ENCODE measurements at regions not wholly inside any gene's neighbourhood (a gene's known extent, or its start where the extent isn't known, plus 50 kb on each side); places are given as distances from the start of the nearest gene placed in this dataset.
"Not testable (repeated sequence)": the region's sequence is repeated elsewhere in the genome, so short reads cannot be mapped to it uniquely, and the experiment has no call there.

DNA sequence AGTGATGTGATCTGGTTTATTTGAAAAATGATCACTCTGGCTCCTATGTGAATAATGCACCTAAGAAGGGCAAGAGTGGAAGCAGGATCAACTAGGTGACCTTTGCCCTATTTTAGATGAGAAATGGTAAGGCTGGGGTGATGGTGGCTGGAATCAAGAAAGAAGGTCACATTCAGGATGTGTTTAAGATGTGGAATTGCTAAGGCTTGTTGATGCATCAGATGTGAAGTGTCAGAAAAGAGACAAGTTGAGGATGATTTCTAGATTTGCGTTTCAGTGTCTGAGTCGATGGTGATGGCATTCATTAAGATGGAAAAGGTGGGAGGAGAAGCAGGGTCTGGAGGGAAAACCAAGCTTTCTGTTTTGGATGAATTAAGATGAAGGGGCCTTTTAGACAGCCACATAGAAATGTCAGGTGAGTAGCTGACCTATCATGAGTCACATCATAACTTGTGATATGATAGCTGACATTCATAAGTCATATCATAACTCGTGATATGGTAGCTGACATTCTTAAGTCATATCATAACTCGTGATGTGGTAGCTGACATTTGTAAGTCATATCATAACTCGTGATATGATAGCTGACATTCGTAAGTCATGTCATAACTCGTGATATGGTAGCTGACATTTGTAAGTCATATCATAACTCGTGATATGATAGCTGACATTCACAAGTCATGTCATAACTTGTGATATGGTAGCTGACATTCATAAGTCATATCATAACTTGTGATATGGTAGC, 101.2 kb upstream of the SEC11C start:
- DNase-seq = no peak

DNA sequence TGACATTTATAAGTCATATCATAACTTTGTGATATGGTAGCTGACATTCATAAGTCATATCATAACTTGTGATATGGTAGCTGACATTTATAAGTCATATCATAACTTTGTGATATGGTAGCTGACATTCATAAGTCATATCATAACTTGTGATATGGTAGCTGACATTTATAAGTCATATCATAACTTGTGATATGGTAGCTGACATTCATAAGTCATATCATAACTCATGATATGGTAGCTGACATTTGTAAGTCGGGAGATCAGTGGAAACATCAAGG, 100.7 kb upstream of the SEC11C start:
- not testable (repeated sequence) for DNase-seq

DNA sequence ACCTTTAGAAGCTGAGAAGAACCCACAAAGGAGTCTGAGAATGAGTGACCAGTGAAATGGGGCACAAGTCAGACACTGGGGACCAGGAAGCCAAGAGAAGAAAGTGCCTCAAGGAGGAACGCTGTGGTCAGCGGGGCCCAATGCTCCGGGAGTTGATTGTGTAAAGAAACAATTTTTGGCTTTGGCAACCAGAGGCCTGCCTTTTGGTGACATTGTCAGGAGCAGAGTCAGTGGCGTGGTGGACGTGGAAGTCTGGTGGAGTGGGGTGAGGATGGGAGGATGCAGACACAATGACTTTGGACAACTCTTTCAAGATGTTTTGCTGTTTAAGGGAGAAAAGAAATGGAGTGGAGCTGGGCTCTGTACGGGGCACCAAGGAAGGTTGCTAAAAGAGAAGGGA, 100.2 kb upstream of the SEC11C start:
- DNase-seq = no peak

DNA sequence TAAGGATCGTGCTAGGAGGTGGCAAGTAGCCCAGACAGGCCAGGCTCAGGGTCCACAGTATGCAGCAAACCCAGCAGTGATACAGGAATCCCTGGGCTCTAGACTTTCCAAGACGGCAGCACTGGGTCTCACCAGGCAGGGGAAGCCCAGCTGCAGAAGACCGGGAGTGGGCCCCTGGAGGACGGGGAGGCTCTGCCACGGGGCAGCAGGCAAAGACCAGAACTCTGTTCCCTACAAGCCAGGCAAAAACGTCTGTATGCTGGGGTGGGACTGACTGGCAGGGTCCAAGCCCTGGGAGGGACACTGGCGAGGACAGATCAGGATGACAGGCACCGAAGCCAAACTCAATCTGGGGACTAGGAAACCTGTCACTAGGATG, 98.9 kb upstream of the SEC11C start:
- no peak for DNase-seq

DNA sequence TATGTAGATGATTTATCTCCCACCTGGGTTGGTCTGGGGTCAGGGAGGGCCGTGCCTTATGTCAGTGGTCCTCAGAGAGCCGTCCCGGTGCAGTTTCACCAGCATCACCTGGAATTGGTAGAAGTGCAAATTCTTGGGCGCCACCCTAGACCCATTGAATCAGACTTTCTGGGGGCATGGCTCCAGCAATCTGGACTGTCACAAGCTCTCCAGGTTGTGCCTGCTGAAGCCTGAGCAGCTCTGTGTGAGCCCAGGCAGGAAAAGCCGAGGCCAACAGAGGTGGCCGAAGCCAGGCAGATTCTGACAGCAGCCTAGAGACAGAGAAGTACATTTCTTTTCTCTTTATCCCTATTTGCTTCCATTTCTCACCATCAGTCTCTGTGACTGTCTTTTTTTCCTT, 98.4 kb upstream of the SEC11C start:
- DNase-seq = no peak

DNA sequence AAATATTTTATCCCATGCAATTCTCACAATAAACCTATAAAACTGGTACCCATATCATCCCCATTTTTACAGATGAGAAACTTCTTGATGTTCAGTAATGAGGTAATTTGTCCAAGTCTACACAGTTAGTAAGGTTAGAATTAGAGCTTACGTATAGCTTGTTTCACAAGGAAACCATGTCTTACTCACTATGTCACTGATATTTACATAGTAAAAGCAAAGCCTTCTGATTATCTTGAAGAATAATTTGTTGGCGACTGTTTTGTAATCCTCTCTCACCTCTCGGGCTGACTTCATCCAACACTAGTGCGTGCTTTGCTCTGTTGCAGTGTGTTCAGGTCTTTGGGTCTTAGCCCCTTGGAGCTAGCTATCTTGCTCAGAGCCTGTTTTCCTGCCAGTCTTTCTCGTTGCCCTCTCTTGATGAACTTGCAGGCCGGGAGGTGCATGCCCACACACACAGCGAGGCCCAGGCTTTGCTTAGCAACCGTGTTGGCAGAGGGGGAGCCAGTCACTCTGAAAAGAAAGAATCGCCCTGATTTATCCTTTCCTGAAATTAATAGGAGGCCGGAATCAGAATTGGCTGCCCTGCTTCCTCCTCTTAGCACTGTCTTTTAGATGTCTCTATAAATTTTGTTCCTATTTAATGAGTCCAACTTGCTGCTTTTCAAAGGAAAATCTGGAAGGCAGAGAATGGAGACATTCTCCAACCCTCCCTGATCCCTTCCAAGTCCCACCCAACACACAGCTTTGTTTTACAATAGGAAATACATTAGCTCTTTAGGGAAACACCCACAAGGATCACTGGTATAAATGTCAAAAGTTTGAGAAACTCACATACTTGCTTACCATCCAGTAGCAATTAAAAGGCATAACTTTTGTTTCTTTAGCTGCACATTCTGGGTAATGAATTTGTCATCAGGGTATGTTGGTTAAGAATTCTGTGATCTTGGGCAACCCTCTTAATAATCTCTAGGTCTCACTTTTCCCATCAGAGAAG, 97.6 kb upstream of the SEC11C start:
- DNase-seq = no peak

DNA sequence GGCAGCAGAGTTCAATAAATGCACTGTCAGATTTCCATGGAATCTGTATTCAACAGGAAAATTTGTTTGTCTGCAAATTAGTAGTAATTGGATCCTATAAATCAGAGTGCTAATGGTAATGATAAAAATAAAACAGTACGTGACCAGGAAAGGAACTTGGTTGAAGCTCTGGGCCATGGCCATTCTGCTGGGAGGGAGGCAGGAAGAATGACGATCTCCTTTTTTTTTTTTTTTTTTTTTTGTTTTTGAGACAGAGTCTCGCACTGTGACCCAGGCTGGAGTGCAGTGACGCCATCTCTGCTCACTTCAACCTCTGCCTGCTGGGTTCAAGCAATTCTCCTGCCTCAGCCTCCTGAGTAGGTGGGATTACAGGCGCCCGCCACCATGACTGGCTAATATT, 94.8 kb upstream of the SEC11C start:
- DNase-seq = no peak

DNA sequence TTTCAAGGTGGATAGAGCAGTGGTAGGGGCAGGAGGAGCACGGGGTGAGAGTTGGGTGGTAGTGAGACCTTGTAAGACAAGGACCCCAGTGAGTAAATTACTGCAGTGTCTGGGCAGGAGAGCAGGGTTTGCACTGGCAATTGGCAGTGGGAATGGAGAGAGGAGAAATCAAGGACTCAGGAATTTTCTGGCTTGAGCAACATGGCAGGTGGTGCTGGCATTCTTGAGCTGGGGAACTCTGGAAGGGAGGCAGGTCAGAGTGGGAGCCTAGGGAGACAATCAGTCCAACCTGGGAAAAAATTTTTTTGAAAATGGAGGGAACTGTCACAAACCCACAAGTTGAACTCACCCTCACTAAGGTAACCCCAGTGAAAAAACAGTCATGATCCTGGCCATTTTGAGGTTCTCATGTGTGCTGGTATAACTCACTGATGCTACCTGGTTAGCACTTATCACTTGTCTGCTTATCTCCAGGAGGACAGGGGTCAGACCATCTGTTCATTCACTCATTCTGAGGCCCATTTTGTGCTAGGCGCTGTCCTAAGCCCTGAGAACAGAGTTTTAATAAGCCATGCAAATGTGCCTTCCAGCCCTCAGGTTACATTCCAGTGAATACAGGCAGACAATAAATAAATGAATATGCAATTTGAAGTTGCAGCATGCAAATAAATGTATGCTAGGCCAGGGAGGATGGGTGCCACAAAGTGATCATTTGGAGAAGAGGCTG, 92.2 kb upstream of the SEC11C start:
- no peak for DNase-seq

DNA sequence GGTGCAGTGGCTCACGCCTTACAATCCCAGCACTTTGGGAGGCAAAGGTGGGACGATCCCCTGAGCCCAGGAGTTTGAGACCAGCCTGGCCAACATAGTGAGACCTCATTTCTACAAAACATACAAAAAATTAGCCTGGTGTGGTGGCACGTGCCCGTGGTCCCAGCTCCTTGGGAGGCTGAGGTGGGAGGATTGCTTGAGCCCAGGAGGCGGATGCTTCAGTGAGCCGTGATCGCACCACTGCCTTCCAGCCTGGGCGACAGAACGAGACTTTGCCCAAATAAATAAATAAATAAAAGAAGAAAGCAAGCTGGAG, 91.7 kb upstream of the SEC11C start:
- DNase-seq = no peak

DNA sequence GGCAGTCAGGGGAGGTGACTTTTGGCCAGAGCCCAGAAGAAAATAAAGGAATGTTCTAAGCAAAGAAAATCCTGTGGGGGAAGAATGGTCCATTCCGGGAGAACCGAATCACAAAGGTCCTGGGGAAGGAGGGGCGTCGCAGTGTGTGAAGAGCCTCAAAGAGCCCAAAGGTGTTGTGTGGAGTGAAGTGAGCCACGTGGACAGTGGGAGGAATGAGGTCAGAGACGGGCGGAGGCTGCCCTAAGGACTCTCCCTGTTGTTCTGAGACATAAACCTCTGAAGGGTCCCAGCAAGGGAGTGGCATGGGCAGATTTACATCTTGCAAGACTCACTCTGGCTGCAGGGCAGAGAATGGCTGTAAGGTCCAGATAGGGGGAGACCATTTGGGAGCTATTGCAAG, 91.3 kb upstream of the SEC11C start:
- no peak for DNase-seq

DNA sequence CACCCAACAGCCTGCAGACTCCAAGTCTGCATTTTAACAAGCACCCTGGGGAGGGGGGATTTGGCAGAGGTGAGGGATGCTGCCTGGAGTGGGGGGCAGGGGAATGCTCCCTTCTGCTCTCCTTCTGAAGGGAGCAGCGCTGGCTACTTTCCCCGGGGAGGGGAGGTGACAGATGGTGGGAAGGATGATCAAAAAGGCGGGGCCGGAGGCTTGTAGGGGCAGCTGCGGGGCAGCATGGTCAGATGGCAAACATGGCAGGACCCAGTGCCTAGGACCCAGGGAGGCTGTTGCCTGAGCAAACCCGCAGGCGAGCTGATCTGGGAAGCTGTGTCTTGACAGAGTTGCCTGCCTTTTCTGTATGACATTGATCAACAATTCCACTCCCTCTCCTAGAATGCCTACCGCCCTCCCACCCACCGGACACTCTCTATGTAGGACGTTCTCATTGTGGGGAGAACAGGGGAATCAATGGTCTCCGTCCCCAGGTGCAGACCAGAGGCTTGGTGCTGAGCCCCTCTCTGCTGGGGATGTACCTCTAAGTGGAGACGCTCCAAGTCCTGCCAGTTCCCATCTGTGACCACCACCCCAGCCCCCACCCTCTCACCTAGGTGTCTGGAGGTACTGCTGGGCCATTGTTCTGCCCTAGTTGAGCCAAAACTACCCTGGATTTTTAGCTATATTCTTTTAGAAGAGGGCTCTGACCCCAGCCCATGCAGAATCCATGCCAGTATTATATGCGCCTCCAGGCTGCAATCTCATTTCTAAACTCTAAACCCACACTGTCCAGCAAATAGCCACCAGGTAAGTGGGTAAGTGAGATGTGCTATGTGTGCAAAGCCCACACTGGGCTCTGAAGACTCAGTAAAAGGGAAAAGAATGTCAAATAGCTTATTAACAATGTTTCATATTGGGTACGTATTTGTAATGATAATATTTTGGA, 89.7 kb upstream of the SEC11C start:
- DNase-seq = no peak

DNA sequence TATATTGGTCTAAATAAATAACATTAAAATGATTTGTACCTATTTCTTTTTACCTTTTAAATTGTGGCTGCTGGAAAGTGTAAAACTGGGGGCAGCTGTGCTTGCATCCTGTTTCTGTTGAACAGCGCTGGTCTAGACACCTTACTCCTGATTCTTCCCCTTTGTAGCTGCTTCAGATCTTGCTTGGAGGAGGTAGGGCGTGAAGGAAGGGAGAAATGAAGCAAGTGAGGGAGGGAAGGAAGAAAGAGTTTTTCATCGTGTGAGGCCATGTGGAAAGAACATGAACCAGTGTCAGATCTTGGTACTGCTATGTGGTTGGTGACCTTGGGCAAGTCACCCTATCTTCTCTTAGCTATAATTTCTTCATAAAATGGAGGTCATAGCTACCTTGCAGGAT, 89.0 kb upstream of the SEC11C start:
- DNase-seq = no peak

DNA sequence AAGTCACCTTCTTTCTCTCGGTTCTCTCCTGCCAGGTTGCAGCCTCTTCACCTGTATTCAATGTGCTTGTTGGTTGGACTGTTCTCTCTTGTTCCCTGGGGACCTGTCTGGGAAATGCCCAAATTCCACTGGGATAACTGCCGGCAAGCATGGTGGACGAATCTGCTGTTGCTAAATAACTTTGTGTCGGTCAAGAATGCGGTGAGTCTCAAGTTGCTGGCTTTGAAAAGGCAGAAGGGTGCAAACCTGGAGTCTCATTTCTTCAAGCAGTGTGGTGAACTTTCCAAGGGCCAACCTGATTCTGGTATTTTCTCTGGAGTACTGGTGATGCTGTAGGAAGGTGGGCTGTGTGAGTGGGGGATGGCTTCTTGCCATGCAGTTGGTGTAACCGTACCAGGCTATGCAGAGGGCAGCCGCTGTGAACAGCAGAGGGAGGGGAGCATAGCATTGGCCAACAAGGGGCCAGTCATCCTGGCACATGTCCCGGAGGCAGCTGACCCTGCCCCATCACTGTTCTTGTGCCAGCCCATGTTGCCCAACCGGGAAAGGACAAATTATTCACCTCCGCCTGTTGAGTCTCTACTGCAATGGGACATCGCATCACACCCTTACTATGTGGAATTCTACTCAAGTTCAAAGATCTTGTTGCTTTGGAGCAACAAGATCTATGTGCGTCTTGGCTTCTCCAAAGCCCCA, 88.1 kb upstream of the SEC11C start:
- no peak for DNase-seq

DNA sequence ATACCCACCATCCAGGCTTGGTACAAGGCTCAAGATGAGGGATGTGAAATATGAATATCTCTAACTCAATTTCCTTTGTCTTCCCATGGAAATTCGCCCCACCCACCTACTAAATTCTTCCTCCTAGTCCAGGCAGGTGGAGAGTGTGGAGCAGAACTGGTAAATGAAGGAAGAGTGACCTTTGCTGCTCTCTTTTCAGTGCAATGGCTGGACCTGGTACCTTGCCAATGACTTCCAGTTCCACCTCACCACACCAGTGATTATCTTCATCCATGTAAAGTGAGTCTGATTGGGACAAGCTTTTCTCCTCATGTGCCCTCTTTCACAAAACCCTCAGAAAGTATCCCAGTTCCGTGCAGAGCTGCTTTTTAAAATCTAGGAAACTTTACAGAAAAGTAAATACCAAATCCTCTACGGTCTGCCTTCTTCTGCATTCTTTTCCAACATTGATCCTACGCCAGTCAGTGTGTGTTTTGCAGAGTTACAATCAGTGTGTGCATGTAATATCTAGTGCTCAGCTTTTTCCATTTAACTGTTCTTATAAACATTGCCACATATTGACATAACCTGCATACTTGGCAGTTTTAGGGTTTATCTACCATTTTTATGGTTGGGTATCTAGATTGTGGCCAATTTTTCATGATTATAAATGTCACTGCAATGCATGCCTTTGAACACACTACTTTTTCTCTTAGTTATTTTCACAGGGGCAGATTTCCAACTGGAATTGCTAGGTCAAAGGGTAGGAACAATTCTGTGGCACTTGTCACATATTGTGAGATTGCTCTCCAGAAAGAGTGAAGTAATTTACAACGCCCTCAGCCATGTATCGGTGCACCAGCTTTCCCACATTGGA, 86.5 kb upstream of the SEC11C start:
- no peak for DNase-seq

DNA sequence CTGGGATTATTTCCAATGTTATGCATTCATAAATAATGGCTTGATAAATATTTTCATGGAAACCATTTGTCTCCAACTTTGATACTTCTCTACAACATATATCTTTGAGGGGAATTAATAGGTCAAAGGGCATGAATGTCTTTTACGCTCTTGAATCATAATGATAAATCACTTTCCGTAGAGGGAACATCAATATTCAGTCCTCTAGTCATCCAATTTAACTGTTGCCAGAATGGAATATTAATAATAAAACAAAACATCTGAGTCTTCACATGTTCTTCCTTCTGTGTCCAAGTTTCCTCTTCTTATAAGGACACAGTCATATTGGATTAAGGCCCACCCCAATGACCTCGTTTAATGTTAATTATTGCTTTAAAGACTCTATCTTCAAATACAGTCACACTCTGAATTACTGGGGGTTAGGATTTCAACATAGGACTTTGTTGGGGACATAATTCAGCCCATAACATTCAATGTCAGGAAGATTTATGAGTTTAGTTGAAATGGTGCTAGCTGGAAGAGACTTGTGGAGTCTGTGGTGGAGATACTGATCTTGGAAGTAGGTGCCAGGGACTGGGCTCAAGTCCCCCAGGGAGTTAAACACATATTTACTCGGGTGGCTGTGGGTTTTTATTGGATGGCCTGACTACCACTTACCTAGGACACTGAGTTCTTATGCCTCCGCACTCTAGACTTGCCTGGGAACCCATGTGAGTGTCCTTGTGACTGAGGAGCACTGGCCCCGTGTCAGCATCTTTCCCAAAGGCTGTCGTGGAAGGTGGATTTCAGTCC, 85.0 kb upstream of the SEC11C start:
- no peak for DNase-seq

DNA sequence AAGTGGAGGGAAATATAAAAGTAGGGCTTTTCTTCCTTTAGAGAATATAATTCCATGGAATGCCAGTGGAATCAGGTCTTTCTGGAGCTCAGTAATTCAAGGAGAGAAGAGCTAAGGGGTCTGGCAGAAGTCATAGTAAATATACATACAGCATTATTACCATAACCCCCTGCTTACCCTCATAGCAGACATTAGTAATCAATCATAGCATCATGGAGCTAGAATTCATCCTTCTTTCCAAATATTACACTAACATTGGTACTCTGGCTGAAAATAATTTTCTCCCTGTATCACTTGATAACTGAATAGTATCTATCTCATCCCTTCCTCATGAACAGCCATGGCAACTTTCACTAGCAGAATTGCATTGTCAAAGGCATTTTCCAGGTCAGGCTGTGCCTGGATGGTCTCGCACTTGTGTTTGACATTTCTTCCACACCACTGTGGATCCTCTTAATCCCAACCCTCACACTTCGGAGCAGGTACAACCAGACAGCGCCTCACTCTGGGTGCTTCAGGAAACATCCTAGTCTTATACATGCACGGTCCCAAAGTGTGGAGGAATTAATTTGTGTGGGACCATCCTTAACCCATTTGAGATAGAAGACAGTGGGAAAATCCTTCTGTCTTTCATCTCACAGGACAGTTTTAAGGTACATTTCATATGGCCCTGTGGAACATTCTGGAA, 84.2 kb upstream of the SEC11C start:
- no peak for DNase-seq

DNA sequence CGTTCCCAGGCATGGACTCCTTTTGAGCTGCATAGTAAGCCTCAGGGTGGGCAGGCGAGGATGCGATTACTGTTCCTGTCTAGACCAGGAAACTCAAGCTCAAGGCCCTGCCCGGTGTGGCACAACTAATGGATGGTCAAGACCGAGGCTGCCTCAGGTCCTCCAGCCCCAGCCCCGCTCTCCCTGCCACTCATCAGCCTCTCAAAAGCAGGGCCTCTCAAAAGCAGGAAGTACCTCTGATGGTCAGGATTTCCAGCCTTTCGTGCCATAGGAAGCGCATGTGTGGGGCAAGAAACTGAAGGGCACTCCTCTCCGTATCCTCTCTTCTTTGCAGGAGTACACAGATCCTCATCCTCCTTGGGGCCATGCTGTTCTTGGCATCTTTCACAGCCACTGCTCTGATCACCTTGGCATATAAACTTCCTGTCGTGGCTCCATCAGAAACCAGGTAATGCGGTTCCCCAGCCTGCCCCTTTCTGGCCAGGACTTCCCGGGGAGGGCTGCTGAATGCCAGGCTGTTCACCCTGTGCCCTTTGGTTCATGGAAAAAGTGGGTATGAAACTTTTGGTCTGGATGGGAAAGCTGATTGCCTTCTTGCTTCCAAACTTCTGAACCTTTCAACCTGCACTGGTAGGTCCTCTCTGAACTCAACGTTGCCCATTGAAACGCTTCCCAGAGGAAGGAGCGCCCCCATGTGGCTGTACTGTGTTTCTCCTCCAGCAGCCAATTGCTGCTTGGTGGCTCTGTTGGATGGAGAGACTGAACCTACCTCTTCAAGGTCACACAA, 82.8 kb upstream of the SEC11C start:
- peak; percentile 79 for DNase-seq

DNA sequence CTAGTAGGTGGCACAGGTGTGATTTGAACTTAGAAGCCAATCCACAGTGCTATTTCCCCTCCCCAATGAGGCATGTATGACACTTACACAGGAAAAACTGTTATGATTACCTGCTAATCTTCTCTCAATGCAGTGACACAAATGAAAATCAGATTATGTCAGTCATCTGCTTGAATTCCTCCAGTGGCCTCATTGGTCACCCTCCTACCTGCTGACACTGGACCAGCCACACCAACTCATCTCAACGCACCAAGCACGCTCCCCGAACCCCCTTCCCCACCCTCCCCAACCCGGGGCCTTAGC, 82.2 kb upstream of the SEC11C start:
- DNase-seq = no peak

DNA sequence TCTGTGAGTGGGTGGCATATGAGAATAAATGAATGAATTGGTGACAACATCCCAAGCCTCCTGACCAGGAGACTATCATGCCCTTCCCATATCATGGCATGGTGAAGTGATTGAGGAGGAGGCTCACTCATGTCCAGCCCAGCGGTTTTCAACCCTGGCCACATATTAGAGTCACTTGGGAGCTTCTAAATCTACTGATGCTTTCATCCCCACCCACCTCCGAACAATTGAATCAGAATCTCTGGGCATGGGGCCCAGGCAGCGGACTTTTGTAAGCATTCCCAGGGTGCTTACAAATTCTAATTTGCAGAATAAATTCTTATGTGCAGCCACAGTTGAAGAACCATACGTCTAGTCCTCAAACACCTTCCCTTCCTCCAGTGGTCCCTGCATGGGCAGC, 81.7 kb upstream of the SEC11C start:
- DNase-seq = no peak
